ENCODE measurements at regions not wholly inside any gene's neighbourhood (a gene's known extent, or its start where the extent isn't known, plus 50 kb on each side); places are given as distances from the start of the nearest gene placed in this dataset.

DNA sequence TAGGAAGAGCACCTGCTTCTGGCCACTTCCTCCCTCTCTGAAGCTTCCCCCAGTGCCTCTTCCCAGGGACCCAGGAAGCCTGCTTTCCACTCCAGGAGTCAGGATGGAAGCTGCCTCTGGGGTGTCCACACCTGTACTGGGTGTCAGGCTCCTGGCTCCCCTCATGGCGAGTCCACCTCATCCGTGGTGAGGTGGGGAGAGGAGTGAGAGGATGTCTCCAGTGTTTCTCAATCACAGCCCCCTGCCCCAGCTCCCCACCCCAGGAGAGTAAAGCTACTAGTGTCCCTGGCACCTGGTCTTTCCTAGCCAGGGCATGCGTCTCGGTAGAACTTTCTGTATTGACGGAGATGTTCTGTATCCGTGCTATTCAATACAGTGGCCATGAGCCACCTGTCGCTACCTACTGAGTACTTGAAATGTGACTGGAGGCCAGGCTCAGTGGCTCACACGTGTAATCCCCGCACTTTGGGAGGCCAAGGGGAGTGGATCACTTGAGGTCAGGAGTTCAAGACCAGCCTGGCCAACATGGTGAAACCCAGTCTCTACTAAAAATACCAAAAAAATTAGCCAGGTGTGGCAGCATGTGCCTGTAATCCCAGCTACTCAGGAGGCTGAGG is 171.2 kb upstream of the HAAO start:
- no peak for DNase-seq (ENCODE audit: low read depth, low spot score)
- H3K4me3 ChIP-seq (ENCODE audit: low read depth in 2 of 2, low read length in 2 of 2): no peak overlapping the region
- H3K4me1 ChIP-seq (ENCODE audit: control insufficient read depth, insufficient read depth, low read length): no peaks in the 10 kb centered on the region
- no peaks in the 10 kb centered on the region for H3K36me3 ChIP-seq (ENCODE audit: control insufficient read depth, insufficient read depth, low read length)
- ATAC-seq: no peak
- no TSS peak for BruUV-seq (replicated peaks)
- POLR2A ChIA-PET: no interaction called here
- intact Hi-C loops (cut with micrococcal nuclease; ENCODE audit: unreplicated experiment) (no loop called here), in situ Hi-C loops (cut with HindIII; ENCODE audit: low pct_unique_long_range_greater_than_20kb, low sequenced_read_pairs) (no loop called here)
- TF ChIP-seq SIN3A (IDR thresholded peaks at IDR 0.05; ENCODE audit: borderline replicate concordance, insufficient read depth, low read depth, low read length): no peak
- TF ChIP-seq, protein P1, sequence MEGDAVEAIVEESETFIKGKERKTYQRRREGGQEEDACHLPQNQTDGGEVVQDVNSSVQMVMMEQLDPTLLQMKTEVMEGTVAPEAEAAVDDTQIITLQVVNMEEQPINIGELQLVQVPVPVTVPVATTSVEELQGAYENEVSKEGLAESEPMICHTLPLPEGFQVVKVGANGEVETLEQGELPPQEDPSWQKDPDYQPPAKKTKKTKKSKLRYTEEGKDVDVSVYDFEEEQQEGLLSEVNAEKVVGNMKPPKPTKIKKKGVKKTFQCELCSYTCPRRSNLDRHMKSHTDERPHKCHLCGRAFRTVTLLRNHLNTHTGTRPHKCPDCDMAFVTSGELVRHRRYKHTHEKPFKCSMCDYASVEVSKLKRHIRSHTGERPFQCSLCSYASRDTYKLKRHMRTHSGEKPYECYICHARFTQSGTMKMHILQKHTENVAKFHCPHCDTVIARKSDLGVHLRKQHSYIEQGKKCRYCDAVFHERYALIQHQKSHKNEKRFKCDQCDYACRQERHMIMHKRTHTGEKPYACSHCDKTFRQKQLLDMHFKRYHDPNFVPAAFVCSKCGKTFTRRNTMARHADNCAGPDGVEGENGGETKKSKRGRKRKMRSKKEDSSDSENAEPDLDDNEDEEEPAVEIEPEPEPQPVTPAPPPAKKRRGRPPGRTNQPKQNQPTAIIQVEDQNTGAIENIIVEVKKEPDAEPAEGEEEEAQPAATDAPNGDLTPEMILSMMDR (IDR thresholded peaks at IDR 0.05): no peak
- no peaks in the 10 kb centered on the region for H3K9me3 ChIP-seq (ENCODE audit: control insufficient read depth, insufficient read depth, low read depth, low read length)
- CTCF ChIA-PET: no interaction called here
- no peaks in the 10 kb centered on the region for H3K27me3 ChIP-seq (ENCODE audit: control insufficient read depth, insufficient read depth, low read length)
- H3K27ac ChIP-seq (ENCODE audit: low read length): no peak overlapping the region

DNA sequence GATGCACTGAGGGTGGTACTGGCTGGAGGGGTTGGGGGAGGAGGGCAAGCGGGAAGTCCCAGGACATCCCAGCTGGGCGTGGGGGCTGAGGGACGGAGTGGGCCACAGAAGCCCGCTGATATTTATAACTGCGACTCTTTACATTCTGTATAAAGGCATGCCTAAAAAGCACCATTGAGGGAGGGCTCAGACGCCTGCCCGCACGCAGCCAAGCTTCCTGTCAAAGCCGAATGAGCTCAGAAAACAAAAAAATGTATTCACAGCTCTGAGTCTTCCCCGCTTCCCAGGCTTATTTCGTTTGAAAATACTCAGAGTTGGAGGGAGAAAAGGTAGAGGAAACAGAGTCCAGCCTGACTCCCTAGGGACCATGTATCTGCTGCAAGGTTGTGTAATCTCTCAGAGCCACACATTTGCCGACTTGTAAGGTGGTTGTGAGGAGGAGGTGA is 170.1 kb upstream of the HAAO start:
- in situ Hi-C loops (cut with HindIII; ENCODE audit: low pct_unique_long_range_greater_than_20kb, low sequenced_read_pairs): no loop called here
- Histone ChIP-seq H3K27me3 (ENCODE audit: control insufficient read depth, insufficient read depth, low read length) (no peaks in the 10 kb centered on the region), H3K27ac (ENCODE audit: low read length) (no peak overlapping the region), H3K4me1 (ENCODE audit: control insufficient read depth, insufficient read depth, low read length) (no peaks in the 10 kb centered on the region), H3K4me3 (ENCODE audit: low read depth in 2 of 2, low read length in 2 of 2) (no peak overlapping the region), H3K36me3 (ENCODE audit: control insufficient read depth, insufficient read depth, low read length) (no peaks in the 10 kb centered on the region), H3K9me3 (ENCODE audit: control insufficient read depth, insufficient read depth, low read depth, low read length) (no peaks in the 10 kb centered on the region)
- DNase-seq (ENCODE audit: low read depth, low spot score): no peak
- no peak for ATAC-seq
- ChIA-PET POLR2A (no interaction called here), CTCF (interaction anchor here (0.7 kb wide), 1 partner anchor 522 kb away, joined by 3 read pairs; no protein-coding TSS in a partner anchor)
- TF ChIP-seq, protein P2, sequence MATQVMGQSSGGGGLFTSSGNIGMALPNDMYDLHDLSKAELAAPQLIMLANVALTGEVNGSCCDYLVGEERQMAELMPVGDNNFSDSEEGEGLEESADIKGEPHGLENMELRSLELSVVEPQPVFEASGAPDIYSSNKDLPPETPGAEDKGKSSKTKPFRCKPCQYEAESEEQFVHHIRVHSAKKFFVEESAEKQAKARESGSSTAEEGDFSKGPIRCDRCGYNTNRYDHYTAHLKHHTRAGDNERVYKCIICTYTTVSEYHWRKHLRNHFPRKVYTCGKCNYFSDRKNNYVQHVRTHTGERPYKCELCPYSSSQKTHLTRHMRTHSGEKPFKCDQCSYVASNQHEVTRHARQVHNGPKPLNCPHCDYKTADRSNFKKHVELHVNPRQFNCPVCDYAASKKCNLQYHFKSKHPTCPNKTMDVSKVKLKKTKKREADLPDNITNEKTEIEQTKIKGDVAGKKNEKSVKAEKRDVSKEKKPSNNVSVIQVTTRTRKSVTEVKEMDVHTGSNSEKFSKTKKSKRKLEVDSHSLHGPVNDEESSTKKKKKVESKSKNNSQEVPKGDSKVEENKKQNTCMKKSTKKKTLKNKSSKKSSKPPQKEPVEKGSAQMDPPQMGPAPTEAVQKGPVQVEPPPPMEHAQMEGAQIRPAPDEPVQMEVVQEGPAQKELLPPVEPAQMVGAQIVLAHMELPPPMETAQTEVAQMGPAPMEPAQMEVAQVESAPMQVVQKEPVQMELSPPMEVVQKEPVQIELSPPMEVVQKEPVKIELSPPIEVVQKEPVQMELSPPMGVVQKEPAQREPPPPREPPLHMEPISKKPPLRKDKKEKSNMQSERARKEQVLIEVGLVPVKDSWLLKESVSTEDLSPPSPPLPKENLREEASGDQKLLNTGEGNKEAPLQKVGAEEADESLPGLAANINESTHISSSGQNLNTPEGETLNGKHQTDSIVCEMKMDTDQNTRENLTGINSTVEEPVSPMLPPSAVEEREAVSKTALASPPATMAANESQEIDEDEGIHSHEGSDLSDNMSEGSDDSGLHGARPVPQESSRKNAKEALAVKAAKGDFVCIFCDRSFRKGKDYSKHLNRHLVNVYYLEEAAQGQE (IDR thresholded peaks at IDR 0.05; ENCODE audit: insufficient read depth in 1 of 2, low read depth in 2 of 2, low read length in 1 of 2): no peak
- TF ChIP-seq TCF7L2 (IDR thresholded peaks at IDR 0.05; ENCODE audit: low read depth, low read length): no peak
- no peak for TF ChIP-seq SIN3A (IDR thresholded peaks at IDR 0.05; ENCODE audit: borderline replicate concordance, insufficient read depth, low read depth, low read length)
- TF ChIP-seq, protein P1 (IDR thresholded peaks at IDR 0.05): no peak
- TF ChIP-seq POLR2AphosphoS5 (IDR thresholded peaks at IDR 0.05; ENCODE audit: low read depth, low read length): no peak
- BruUV-seq (replicated peaks): no TSS peak
- intact Hi-C loops (cut with micrococcal nuclease; ENCODE audit: unreplicated experiment): no loop called here

Data from Panc1 (cell line).